GM18520 (cell line): ENCODE measurements at regions not wholly inside any gene's neighbourhood (a gene's known extent, or its start where the extent isn't known, plus 50 kb on each side); places are given as distances from the start of the nearest gene placed in this dataset.
A peak's percentile ranks its signal among the peaks of the same experiment; 100 is the strongest.

Experiments used
- ATAC-seq: cut with Tn5 transposase; IDR thresholded peaks from one replicate; pipeline ENCODE4 v1.9.1; 2021; ENCODE audit not compliant: unreplicated experiment

- ATAC-seq = no peak
Observed at GRCh38 chr10:78624791-78625190, 444.0 kb upstream of the ZMIZ1 start.

DNA sequence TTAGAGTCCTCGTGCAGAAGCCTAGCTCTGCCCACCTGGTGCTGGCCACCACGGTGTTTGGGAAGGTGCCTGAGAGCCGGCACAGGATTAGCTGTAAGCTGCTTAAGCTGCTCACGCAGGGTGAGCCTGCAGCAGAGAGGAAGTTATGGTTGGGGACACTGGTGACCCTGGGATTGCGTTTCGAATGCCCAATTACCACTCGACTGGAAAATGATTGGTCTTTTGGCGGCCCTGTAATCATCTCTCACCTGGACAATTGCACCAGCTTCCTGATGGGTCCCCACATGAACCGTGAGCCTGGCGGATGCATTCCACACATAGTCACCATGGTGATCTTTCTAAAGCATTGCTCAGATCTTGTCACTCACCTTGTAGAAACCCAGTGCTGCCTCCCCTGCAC is 442.3 kb upstream of the ZMIZ1 start:
- no peak for ATAC-seq

GRCh38 chr10:78627254-78627795 is 441.4 kb upstream of the ZMIZ1 start:
- no peak for ATAC-seq

- no peak for ATAC-seq
Observed at GRCh38 chr10:78628976-78629375, 439.8 kb upstream of the ZMIZ1 start.

GRCh38 chr10:78629773-78630172 is 439.0 kb upstream of the ZMIZ1 start:
- no peak for ATAC-seq

DNA sequence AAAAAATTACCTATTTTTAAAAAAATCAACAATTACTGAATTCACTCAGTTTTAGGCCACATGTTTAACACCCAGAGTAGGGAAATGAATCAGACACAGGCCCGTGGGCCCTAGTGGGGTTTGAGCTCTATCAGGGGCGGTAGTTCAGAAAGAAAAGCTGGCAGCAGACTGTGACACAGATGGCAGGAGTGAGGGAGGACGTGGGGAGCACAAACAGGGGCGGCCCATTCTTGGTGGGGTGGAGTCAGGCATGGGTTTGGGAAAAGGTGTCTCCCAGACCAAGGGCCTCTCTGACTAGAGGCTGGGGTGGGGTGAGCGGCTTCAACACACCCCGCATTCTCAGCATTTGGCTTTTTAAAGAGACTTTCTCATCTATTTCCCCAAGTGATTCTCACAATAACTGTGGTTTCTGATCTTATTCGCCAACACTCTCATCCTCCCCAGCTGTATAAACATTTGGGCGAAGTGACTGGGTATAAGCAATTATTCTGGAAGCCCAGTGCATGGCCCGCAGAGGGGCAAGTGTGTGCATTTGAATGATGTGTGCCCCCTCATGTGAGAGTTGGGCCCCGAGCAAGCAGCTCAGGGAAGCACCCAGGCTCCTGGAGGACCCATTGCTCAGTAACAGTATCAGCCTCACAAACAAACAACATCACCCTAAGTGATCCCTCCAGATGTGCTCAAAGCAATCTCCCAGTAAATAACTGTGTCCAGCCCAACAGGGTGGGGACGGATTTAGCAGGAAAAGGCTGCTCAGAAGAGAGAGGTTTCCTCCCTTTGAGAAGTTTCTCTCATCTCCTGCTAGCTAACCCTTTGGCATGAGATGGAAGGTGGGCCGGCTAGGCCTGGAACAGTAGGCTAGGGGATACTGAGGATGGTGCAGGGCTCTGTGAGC is 437.6 kb upstream of the ZMIZ1 start:
- ATAC-seq = peak; percentile 67

DNA sequence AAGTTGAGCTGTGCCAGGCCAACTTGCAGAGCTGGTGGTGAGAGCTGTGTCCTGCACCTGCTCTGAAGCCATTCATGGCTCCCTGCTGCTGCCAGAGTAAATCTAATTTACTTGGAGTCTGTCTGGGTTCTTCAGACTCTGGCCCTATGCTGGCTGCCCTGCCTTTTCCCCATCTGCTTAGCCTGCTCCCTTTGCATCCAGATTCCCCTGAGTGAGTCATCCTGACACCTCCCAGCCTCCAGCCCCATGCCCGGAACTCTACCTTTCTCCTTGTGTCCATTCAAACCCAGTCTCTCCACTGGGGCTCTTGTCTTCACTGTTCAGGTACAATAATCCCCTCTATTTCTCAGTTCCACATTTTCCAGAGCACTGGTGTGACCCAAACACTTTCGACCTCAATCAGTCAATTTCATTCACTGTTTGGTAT is 434.4 kb upstream of the ZMIZ1 start:
- ATAC-seq = no peak

DNA sequence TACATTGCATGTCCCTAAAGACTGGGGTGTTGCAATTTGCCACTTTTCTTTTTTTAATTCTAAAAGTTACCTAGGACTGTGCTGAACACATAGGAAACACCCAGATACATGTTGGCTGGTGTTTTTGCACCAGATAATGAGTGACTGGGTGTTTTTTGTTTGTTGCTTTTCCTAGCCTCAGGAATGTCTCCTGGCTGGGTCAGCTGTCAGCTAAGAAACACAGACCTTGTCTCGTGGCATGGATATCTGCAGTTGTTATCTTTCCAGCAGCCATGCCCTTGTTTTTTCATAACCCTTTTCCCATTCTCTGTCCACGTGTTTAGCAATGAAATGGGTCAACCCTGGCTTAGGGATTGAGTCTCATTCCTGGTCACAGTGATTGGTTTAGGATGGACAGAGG is 433.9 kb upstream of the ZMIZ1 start:
- ATAC-seq = no peak

- ATAC-seq = no peak
Observed at GRCh38 chr10:78639629-78640028, 429.1 kb upstream of the ZMIZ1 start.

DNA sequence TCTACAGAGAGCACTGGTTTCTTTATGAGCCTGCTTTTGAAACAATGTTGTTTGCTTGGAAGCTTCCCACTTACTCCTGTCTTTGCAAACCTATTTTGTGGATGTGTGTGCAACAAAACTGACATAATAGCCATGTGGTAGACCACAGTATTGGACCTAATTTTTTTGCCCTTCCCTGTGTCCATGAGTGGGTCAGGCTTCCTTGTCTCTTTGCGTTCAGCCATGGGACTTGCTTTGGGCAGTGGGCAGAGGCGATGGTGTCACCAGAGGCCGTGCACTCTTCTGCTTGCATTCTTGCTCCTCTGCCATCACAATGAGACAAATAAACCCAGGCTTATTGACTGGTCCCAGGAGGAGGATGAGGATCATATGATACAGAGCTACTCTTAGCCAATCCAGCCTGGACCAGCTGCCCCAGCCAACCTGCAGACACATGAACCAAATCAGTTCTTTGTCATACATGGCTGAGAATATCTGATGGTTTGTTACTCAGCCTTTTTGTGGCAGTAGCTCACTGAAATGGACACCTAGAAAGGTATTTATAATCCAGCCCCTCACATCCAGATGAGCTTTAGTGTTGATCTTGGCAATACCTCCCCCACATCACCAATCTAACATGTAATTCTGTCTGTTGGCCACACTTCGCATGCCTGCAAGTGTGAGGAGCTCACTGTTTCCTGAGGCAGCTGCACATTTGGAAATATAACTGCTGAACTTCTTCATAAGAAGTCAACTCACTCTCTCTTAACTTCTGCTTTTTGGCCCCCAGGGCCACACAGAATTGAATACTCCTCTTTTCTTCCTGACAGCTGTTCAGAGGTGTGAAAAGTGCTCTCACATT is 427.8 kb upstream of the ZMIZ1 start:
- no peak for ATAC-seq

DNA sequence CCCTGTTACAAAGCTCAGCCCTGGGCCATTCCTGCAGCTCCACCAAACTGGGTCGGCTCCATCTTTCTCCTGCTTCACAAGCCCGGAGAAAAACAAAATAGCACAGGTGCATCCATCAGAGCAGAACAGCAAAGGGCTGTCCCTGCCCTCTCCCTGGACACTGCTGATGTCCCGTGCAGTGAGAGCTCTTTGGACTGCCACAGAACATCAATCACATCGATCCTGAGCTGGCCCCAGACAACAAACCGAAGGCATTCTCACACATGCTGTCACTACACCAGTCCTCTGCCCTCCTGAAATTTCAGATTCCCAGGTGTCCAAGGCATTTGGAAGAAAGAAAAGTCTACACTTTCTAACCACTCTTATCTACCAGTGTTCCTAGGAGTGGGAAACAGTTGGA is 427.1 kb upstream of the ZMIZ1 start:
- no peak for ATAC-seq

DNA sequence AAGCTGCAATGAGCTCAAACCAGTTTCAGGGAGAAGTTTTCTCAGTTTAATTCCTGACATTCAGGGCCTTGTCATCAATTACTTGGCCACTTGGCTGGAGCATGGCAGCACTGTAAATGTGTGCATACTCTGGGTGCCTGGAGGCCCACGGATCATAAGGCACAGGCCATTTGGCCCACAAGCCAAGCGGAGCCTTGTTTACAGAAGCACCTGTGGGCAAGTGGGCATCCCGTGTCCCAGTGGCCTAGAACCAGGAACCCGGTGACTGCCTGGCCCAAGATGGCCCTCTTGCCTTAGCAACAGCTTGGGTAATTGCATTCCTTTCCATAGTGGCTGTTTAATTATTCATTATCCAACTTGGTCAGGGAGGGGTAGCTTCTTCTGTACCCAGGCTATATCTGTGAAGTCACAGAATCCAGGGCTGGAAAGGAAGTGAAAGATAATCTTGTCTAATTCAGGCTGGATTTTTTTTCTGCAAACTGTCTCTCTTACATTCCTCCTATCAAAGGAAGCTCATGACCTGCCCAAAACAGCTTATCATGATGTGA is 426.4 kb upstream of the ZMIZ1 start:
- no peak for ATAC-seq

DNA sequence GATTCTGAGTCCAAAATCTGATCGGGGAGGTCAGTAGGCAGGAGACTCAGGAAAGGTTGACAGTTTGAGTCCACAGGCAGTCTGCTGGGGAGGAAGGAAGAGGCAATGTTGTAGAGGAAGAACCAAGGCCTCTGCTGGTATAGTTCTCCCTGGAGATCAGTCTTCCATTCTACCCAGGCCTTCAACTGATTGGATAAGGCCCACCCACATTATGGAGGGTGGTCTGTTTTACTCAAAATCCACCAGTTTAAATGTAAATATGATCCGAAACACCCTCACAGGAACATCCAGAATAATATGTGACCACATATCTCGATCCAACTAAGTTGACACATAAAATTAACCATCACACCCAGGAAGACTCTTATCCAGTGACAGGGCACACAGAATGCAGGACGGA is 425.3 kb upstream of the ZMIZ1 start:
- ATAC-seq = no peak

DNA sequence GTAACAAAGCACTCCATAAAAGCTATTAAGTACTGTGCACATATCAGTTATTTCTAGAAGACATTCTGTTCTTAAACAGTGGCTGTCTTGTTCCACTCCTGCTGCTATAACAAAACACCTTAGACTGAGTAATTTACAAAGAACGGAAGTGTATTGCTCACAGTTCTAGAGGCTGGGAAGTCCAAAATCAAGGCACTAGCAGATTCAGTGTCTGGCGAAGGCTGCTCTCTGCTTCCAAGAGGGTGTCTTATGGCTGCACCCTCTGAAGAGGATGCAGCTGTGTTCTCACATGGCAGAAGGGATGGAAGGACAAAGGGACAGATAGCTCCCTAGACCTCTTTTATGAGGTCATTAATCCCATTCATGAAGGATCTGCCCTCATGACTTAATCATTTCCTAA is 424.2 kb upstream of the ZMIZ1 start:
- ATAC-seq = no peak

DNA sequence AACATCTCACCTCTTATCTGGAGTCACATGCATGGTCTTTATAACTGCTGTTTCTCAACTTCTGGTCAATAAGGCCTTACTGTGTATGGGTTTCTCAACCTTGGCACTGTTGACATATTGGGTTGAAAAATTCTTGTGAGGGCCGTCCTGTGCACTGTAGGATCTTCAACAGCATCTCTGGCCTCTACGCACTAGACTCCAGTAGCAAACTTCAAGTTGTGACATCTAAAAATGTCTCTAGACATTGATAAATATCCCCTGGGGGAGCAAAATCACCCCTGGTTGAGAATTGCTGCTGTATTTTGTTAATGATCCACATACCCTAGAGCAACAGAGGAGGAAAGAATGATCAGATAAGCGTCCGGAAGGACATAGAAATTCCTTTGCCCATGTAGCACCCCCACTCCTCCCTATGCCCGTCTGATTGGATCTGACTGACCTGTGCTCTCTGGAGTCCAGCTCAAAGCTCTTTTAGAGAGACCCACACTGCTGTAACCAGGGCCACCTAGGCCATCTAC is 423.5 kb upstream of the ZMIZ1 start:
- ATAC-seq = no peak

DNA sequence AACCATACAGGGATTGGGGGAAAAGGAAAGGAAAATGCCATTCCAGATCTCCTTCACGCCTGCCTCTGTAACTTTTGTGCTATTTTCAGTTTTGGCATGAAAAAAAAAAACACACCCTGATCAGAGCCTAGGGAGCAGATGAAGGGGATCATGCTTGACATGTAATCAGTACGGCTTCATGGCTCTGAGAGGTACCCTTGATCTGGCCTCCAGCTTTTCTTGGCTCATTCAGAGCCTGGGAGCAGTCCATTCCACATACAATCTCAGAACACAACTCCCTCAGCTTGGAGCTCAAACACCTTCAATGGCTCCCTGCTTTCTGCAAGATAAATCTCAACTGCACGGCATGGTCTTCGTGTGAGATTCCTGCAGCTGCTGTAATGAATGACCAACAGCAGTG is 422.8 kb upstream of the ZMIZ1 start:
- no peak for ATAC-seq

DNA sequence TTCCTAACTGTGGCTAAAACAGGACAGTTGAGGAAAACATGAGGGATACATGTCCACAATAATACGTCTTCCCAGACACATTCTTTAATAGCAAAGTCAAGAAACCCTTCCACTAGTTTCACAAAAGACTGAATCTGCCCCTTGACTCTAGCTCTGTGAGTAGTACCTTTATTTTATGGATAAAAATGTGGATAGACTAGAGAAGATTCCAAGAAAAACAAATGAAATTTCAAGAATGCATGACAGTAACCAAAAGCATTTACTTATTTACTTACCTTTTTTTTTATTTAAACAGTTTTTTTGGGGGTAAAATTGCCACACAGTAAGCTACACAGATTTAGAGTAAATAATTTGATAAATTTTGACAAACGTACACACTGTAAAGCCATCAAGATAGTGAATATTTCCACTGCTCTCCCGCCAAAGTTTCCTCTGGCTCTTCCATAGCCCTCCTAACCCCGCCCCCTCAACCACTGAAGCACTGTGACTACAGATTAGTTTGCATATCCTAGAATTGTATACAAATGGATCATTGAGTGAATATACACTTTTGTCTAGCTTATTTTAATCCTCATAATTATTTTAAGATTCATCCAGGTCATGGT is 420.4 kb upstream of the ZMIZ1 start:
- ATAC-seq = no peak

DNA sequence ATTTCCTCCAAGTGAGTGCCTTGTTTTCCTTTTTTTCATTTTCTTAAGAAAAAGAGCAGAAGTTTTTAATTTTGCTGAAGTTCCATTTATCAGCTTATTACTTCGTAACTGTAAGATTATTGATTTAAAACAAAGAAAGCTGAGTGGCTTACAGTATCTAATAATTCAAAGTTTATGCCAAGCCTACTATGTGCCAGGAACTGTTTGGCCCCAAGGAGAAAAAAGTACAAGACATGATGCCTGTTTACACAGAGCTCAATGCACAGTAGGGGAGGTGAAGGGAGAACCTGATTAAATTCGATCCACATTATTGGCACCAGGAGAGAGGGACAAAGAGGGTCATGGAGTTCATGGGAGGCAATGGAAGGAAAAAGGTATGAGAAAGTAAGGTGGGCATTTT is 419.3 kb upstream of the ZMIZ1 start:
- no peak for ATAC-seq

- ATAC-seq = no peak
Observed at GRCh38 chr10:78650122-78650521, 418.6 kb upstream of the ZMIZ1 start.

DNA sequence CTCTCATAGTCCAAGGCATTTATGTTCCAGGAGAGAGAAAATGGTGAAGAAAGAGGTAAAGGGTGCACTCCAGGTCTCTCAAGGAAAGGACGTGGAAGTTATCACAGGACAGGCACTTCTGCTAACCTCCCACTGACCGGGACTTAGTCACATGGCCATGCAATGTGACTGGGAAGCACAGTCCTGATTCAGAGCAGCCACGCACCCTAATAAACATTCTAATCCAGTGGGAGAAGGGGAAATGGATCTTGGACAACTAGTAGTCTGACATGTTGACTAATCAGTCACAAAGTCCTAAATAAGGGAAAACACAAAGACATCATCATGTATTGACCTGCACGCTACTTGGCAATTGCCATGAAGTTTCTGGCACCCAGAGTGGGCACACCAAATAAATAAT is 417.5 kb upstream of the ZMIZ1 start:
- ATAC-seq = no peak

- no peak for ATAC-seq
Observed at GRCh38 chr10:78653555-78653954, 415.2 kb upstream of the ZMIZ1 start.
